ENCODE measurements at regions not wholly inside any gene's neighbourhood (a gene's known extent, or its start where the extent isn't known, plus 50 kb on each side); places are given as distances from the start of the nearest gene placed in this dataset.

GRCh38 chr20:50368386-50368785 is 141.8 kb upstream of the PTPN1 start:
- no peak overlapping the region for H2AFZ ChIP-seq (ENCODE audit: low read length)
- H3F3A ChIP-seq (ENCODE audit: low read depth): no peaks in the 10 kb centered on the region
- H3K4me1 ChIP-seq (ENCODE audit: insufficient read depth, low read length, poor library complexity, severe bottlenecking): peaks cover 7% of the 10 kb centered on the region
- no peaks in the 10 kb centered on the region for H4K20me1 ChIP-seq (ENCODE audit: insufficient read depth, low read length, poor library complexity, severe bottlenecking)
- H3K27me3 ChIP-seq (ENCODE audit: insufficient read depth, low read length, poor library complexity, severe bottlenecking): no peaks in the 10 kb centered on the region
- H3K4me3 ChIP-seq (ENCODE audit: low read length, poor library complexity, severe bottlenecking): no peak overlapping the region
- no peaks in the 10 kb centered on the region for H3K36me3 ChIP-seq (ENCODE audit: insufficient read depth, low read length)
- no peaks in the 10 kb centered on the region for H3K79me2 ChIP-seq (ENCODE audit: insufficient read depth, low read length)
- H3K9me3 ChIP-seq (ENCODE audit: insufficient read depth, low read depth, low read length): no peaks in the 10 kb centered on the region
- no peak overlapping the region for H3K9ac ChIP-seq (ENCODE audit: low read depth, low read length, poor library complexity, severe bottlenecking)
- H3K9me2 ChIP-seq (replicated peaks; ENCODE audit: low read depth, low read length): no peaks in the 10 kb centered on the region
- no peak overlapping the region for H3K4me2 ChIP-seq (ENCODE audit: low read depth, low read length, poor library complexity, severe bottlenecking)
- TF ChIP-seq EZH2phosphoT487 (IDR thresholded peaks at IDR 0.05; ENCODE audit: borderline replicate concordance): no peak
- TF ChIP-seq, protein P1, sequence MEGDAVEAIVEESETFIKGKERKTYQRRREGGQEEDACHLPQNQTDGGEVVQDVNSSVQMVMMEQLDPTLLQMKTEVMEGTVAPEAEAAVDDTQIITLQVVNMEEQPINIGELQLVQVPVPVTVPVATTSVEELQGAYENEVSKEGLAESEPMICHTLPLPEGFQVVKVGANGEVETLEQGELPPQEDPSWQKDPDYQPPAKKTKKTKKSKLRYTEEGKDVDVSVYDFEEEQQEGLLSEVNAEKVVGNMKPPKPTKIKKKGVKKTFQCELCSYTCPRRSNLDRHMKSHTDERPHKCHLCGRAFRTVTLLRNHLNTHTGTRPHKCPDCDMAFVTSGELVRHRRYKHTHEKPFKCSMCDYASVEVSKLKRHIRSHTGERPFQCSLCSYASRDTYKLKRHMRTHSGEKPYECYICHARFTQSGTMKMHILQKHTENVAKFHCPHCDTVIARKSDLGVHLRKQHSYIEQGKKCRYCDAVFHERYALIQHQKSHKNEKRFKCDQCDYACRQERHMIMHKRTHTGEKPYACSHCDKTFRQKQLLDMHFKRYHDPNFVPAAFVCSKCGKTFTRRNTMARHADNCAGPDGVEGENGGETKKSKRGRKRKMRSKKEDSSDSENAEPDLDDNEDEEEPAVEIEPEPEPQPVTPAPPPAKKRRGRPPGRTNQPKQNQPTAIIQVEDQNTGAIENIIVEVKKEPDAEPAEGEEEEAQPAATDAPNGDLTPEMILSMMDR (conservative IDR thresholded peaks at IDR 0.05; ENCODE audit: low read length): no peak

DNA sequence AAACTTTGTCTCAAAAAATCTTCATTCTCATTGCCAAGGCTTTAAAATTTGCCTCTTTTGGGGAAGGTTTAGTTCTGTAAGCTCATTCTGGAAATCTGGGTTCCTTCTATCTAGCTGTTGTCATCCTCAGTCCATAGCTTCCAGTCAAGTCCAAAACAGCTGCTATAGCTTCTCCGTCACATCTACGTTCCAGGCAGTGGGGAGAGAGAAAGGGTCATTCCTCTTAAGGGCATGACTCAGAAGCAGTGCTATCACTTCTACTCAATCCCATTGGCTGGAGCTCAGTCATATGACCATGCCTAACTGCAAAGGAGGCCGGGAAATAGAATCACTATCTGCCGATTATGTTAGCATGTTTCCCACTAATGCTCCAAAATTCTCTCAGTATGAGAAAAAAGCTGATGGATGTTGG is 141.4 kb upstream of the PTPN1 start:
- TF ChIP-seq, protein P1 (conservative IDR thresholded peaks at IDR 0.05; ENCODE audit: low read length): no peak
- TF ChIP-seq EZH2phosphoT487 (IDR thresholded peaks at IDR 0.05; ENCODE audit: borderline replicate concordance): no peak
- no peak overlapping the region for H3K9ac ChIP-seq (ENCODE audit: low read depth, low read length, poor library complexity, severe bottlenecking)
- no peaks in the 10 kb centered on the region for H3K36me3 ChIP-seq (ENCODE audit: insufficient read depth, low read length)
- no peak overlapping the region for H3K4me2 ChIP-seq (ENCODE audit: low read depth, low read length, poor library complexity, severe bottlenecking)
- H3F3A ChIP-seq (ENCODE audit: low read depth): no peaks in the 10 kb centered on the region
- no peak overlapping the region for H3K4me3 ChIP-seq (ENCODE audit: low read length, poor library complexity, severe bottlenecking)
- H3K9me2 ChIP-seq (replicated peaks; ENCODE audit: low read depth, low read length): no peaks in the 10 kb centered on the region
- H3K9me3 ChIP-seq (ENCODE audit: insufficient read depth, low read depth, low read length): no peaks in the 10 kb centered on the region
- H3K4me1 ChIP-seq (ENCODE audit: insufficient read depth, low read length, poor library complexity, severe bottlenecking): peaks cover 7% of the 10 kb centered on the region
- no peaks in the 10 kb centered on the region for H3K79me2 ChIP-seq (ENCODE audit: insufficient read depth, low read length)
- H4K20me1 ChIP-seq (ENCODE audit: insufficient read depth, low read length, poor library complexity, severe bottlenecking): no peaks in the 10 kb centered on the region
- no peak overlapping the region for H2AFZ ChIP-seq (ENCODE audit: low read length)
- H3K27me3 ChIP-seq (ENCODE audit: insufficient read depth, low read length, poor library complexity, severe bottlenecking): no peaks in the 10 kb centered on the region

DNA sequence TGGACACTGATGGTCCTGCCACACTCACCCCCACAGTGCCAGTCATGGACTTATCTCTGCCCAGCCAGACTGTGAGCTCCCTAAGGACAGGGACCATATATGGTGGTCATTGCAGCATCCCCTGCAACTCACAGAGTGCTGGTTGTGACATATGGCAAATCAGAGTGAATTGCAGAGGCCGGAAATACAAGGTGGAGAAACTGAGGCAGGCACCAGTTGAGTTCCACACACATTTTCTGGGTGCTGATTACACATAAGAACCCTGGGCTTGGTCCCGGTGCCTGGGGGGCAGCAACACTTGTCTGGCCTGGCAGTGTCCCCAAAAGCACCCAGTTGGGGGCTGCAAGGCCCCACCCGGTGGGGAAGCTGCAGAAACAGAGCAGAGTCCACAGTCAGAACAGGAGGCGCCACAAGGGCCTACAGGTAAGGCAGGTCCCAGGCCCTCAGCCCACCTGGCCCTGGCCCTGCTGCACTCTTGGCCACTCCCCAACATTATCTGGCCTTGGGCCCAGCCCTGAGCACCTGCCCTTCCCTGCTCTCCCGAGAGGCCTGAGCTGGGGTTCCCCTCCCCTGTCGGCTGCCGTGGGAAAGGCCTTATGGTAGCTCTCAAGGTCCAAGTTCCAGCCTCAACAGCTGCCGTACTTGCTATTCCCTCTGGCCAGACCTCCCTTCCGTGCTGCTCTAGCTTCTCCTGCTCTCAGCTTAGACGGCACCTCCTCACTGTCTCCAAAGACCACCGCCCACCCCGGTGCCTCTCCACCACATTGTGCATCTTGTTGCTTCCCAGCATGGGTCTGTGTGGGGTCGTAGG is 140.8 kb upstream of the PTPN1 start:
- H3K9me3 ChIP-seq (ENCODE audit: insufficient read depth, low read depth, low read length): no peaks in the 10 kb centered on the region
- H3K4me3 ChIP-seq (ENCODE audit: low read length, poor library complexity, severe bottlenecking): no peak overlapping the region

More for the DNA sequence above, 140.8 kb upstream of the PTPN1 start:
- Histone ChIP-seq H3K4me1 (ENCODE audit: insufficient read depth, low read length, poor library complexity, severe bottlenecking) (peaks cover 7% of the 10 kb centered on the region), H3F3A (ENCODE audit: low read depth) (no peaks in the 10 kb centered on the region), H3K9ac (ENCODE audit: low read depth, low read length, poor library complexity, severe bottlenecking) (no peak overlapping the region), H4K20me1 (ENCODE audit: insufficient read depth, low read length, poor library complexity, severe bottlenecking) (no peaks in the 10 kb centered on the region), H2AFZ (ENCODE audit: low read length) (no peak overlapping the region), H3K9me2 (replicated peaks; ENCODE audit: low read depth, low read length) (no peaks in the 10 kb centered on the region), H3K4me2 (ENCODE audit: low read depth, low read length, poor library complexity, severe bottlenecking) (no peak overlapping the region), H3K27me3 (ENCODE audit: insufficient read depth, low read length, poor library complexity, severe bottlenecking) (no peaks in the 10 kb centered on the region), H3K79me2 (ENCODE audit: insufficient read depth, low read length) (no peaks in the 10 kb centered on the region), H3K36me3 (ENCODE audit: insufficient read depth, low read length) (no peaks in the 10 kb centered on the region)
- TF ChIP-seq, protein P1 (conservative IDR thresholded peaks at IDR 0.05; ENCODE audit: low read length): no peak
- TF ChIP-seq EZH2phosphoT487 (IDR thresholded peaks at IDR 0.05; ENCODE audit: borderline replicate concordance): no peak

Data from Loucy (cell line).